ENCODE measurements at regions not wholly inside any gene's neighbourhood (a gene's known extent, or its start where the extent isn't known, plus 50 kb on each side); places are given as distances from the start of the nearest gene placed in this dataset.

- no peak for DNase-seq
Measured at GRCh38 chr3:152159328-152159727, 109.4 kb upstream of the MBNL1 start.

- DNase-seq = no peak
Measured at GRCh38 chr3:152160350-152161011, 108.2 kb upstream of the MBNL1 start.

GRCh38 chr3:152172460-152172859, 96.3 kb upstream of the MBNL1 start:
- DNase-seq = no peak

- no peak for DNase-seq
Measured at GRCh38 chr3:152173627-152174026, 95.1 kb upstream of the MBNL1 start.

GRCh38 chr3:152174876-152175527, 93.7 kb upstream of the MBNL1 start:
- DNase-seq = no peak

GRCh38 chr3:152175528-152175889, 93.2 kb upstream of the MBNL1 start:
- DNase-seq = no peak

GRCh38 chr3:152176241-152176640, 92.5 kb upstream of the MBNL1 start:
- DNase-seq = no peak

GRCh38 chr3:152176998-152177397, 91.7 kb upstream of the MBNL1 start:
- no peak for DNase-seq

- DNase-seq = no peak
Measured at GRCh38 chr3:152177757-152178156, 91.0 kb upstream of the MBNL1 start.

- DNase-seq = peak; percentile 59
Measured at GRCh38 chr3:152183473-152183872, 85.3 kb upstream of the MBNL1 start.

- DNase-seq = no peak
Measured at GRCh38 chr3:152184971-152185686, 83.6 kb upstream of the MBNL1 start.

- no peak for DNase-seq
Measured at GRCh38 chr3:152185891-152186630, 82.7 kb upstream of the MBNL1 start.

GRCh38 chr3:152190636-152191183, 78.0 kb upstream of the MBNL1 start:
- no peak for DNase-seq

GRCh38 chr3:152192050-152192449, 76.7 kb upstream of the MBNL1 start:
- no peak for DNase-seq

GRCh38 chr3:152192936-152193672, 75.6 kb upstream of the MBNL1 start:
- DNase-seq = no peak

GRCh38 chr3:152193673-152194267, 75.0 kb upstream of the MBNL1 start:
- peak; percentile 34 for DNase-seq

GRCh38 chr3:152195206-152195605, 73.5 kb upstream of the MBNL1 start:
- no peak for DNase-seq

- no peak for DNase-seq
Measured at GRCh38 chr3:152196782-152197181, 71.9 kb upstream of the MBNL1 start.

- DNase-seq = no peak
Measured at GRCh38 chr3:152197451-152197850, 71.3 kb upstream of the MBNL1 start.

- peak; percentile 18 for DNase-seq
Measured at GRCh38 chr3:152197937-152198336, 70.8 kb upstream of the MBNL1 start.

- DNase-seq = no peak
Measured at GRCh38 chr3:152198665-152199064, 70.1 kb upstream of the MBNL1 start.
